ENCODE measurements at regions not wholly inside any gene's neighbourhood (a gene's known extent, or its start where the extent isn't known, plus 50 kb on each side); places are given as distances from the start of the nearest gene placed in this dataset.

DNA sequence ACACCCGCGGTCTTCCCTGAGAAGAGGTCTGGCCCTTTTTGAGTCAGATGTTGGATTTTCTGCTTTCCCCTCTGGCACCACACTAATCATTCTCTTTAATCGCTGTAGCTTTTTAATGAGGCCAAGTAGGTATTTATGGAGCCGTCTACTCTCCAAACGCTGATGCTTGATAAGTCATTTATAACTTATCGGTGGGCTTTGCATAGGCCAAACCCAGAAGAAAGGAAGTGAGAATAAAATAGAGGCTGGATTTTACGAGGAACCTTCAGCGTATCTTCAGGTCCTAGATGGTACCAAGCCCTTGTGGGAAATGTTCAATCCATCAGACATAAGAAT lies 142.5 kb upstream of the CTAGE1 start:
- CTCF ChIA-PET, result interaction anchor here (1.2 to 1.5 kb wide), 2 partner anchors 251 to 563 kb away, joined by 3 read pairs; no protein-coding TSS in a partner anchor

DNA sequence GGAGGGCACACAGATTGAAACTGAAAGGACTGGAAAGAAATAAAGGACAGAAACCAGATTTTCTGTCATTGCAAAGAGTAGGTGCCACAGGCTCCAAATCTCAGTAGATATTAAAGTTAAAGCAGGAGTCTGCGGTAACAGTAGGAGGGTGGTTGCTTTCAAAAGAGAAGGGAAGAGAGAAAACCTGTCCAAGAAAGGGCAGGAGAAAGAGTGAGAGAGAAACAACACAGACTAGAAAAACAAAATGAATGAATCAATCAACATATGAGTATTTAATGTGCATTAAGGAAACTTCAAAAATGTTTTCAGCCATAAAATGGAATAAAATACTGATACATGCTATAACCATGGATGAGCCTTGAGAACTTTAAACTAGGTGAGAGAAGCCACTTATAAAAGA lies 143.1 kb upstream of the CTAGE1 start:
- DNase-seq (ENCODE audit: low read depth), result no peak
- TF ChIP-seq CTCF (IDR thresholded peaks at IDR 0.05; ENCODE audit: insufficient read depth, low read depth, low read length), result no peak
- POLR2A ChIA-PET, result no interaction called here
- no peaks in the 10 kb centered on the region for H3K36me3 ChIP-seq (ENCODE audit: control insufficient read depth, insufficient read depth, low read length)
- H3K27me3 ChIP-seq (ENCODE audit: control insufficient read depth, insufficient read depth, low read length), result no peaks in the 10 kb centered on the region
- no peak overlapping the region for H3K4me3 ChIP-seq (ENCODE audit: low read depth, low read length)
- CTCF ChIA-PET, result interaction anchor here (1.2 to 1.5 kb wide), 2 partner anchors 251 to 563 kb away, joined by 3 read pairs; no protein-coding TSS in a partner anchor

More for the DNA sequence above, 142.5 kb upstream of the CTAGE1 start:
- no peaks in the 10 kb centered on the region for H3K36me3 ChIP-seq (ENCODE audit: control insufficient read depth, insufficient read depth, low read length)
- DNase-seq (ENCODE audit: low read depth), result no peak
- POLR2A ChIA-PET, result no interaction called here
- no peak overlapping the region; the same call in 1 of the 2 replicates for H3K4me3 ChIP-seq (ENCODE audit: low read depth, low read length)
- H3K27me3 ChIP-seq (ENCODE audit: control insufficient read depth, insufficient read depth, low read length), result no peaks in the 10 kb centered on the region
- TF ChIP-seq CTCF (IDR thresholded peaks at IDR 0.05; ENCODE audit: insufficient read depth, low read depth, low read length), result no peak

DNA sequence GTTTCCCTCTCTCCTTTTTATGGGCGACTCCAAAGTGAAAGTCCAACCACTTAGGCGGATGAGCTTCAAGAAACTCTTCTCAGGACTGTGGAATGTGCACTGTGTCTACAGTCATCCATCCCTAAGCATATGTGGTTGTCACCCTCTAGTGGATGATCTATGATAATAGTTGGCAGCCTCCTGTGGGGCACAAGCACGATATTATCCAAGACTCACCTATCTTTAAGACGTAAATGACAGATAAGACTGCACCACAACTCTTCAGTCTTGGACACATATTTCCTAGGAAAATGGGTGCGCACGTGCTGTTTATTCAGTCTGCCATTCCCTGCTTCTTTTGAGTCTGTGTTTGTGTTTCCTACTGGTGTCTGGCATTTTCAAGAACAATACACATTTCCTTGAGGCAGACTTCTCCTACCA lies 145.5 kb upstream of the CTAGE1 start:
- ChIA-PET POLR2A (no interaction called here), CTCF (interaction anchor here (0.5 to 1.8 kb wide), 29 partner anchors 11 to 661 kb away, joined by 3 to 8 read pairs (median 3); no protein-coding TSS in a partner anchor)
- H3K4me3 ChIP-seq (ENCODE audit: low read depth, low read length), result no peak overlapping the region
- no peaks in the 10 kb centered on the region for H3K36me3 ChIP-seq (ENCODE audit: control insufficient read depth, insufficient read depth, low read length)
- peaks cover 4% of the 10 kb centered on the region for H3K27me3 ChIP-seq (ENCODE audit: control insufficient read depth, insufficient read depth, low read length)
- DNase-seq (ENCODE audit: low read depth), result no peak
- TF ChIP-seq CTCF (IDR thresholded peaks at IDR 0.05; ENCODE audit: insufficient read depth, low read depth, low read length), result peak; percentile 74

- Histone ChIP-seq H3K27me3 (ENCODE audit: control insufficient read depth, insufficient read depth, low read length) (peaks cover 4% of the 10 kb centered on the region), H3K4me3 (ENCODE audit: low read depth, low read length) (no peak overlapping the region), H3K36me3 (ENCODE audit: control insufficient read depth, insufficient read depth, low read length) (no peaks in the 10 kb centered on the region)
- ChIA-PET CTCF (interaction anchor here (0.7 to 1.8 kb wide), 5 partner anchors 11 to 390 kb away, joined by 3 to 7 read pairs (median 4); no protein-coding TSS in a partner anchor), POLR2A (no interaction called here)
- TF ChIP-seq CTCF (IDR thresholded peaks at IDR 0.05; ENCODE audit: insufficient read depth, low read depth, low read length), result no peak
- DNase-seq (ENCODE audit: low read depth), result no peak
These were observed 146.3 kb upstream of the CTAGE1 start for GRCh38 chr18:22564036-22564435.

DNA sequence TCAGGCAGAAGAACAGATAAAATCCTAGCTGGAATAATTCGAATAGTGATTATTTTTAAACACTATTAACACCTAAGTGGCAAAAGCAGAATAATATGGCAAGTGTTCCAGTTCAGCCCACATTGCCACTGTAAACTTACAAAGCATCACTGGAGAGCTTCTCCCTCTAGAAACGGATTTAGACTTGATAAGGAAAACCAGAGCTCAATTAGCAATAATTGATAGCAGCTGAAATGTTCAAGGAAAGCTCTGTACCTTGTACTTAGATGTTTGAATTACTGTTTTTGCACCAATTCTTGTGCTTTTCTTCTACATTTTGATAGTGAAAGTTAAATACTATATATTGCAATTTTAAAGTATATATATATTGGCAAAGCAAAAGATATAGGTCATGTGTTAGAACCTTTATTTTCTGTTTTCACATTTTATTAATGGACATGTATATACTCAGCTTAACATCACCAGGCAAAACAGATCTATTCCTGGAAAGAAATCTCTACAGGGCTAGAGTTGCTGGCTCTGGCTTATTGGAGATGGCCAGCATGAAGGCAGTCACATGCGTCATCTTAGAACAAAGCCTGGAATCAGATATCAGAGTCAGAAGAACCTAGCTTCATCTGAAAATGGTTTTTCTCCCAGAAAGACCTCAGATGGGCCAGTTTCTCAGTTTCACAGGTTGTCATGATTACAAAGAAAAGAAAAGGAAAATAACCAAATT lies 149.1 kb upstream of the CTAGE1 start:
- no peaks in the 10 kb centered on the region for H3K36me3 ChIP-seq (ENCODE audit: control insufficient read depth, insufficient read depth, low read length)
- H3K4me3 ChIP-seq (ENCODE audit: low read depth, low read length), result no peak overlapping the region
- TF ChIP-seq CTCF (IDR thresholded peaks at IDR 0.05; ENCODE audit: insufficient read depth, low read depth, low read length), result no peak
- DNase-seq (ENCODE audit: low read depth), result no peak
- ChIA-PET CTCF (interaction anchor here (0.6 to 1.4 kb wide), 2 partner anchors 198 to 347 kb away, joined by 3 to 4 read pairs; no protein-coding TSS in a partner anchor), POLR2A (no interaction called here)
- H3K27me3 ChIP-seq (ENCODE audit: control insufficient read depth, insufficient read depth, low read length), result peaks cover 12% of the 10 kb centered on the region
